CD8-positive, alpha-beta memory T cell (primary cell): ENCODE measurements at regions not wholly inside any gene's neighbourhood (a gene's known extent, or its start where the extent isn't known, plus 50 kb on each side); places are given as distances from the start of the nearest gene placed in this dataset.

Experiments used
- CTCF ChIA-PET: fragments of 350-600 bp; sonication (Branson Sonifier 250); formaldehyde crosslinking; loops from one replicate; lab custom pipeline; 2021; ENCODE audit warnings: antibody characterized with exemption; lab: Charles Lee
- POLR2A ChIA-PET: fragments of 350-600 bp; sonication (Branson Sonifier 250); formaldehyde crosslinking; loops from one replicate; lab custom pipeline; 2021; ENCODE audit warnings: antibody characterized with exemption; lab: Charles Lee
- DNase-seq, 5 donors: peaks; one replicate each; pipeline versions ENCODE4 v3.0.0 to v3.0.0-alpha.2; 2020 to 2022; ENCODE audit warnings: mixed read lengths in 1 of 5
- H3K27ac ChIP-seq: one replicate; pipeline ENCODE4 v1.7.0; 2013; ENCODE audit warnings: low read depth, mild to moderate bottlenecking, low read length, moderate library complexity
- H3K27me3 ChIP-seq: 2 replicates; pipeline ENCODE4 v1.7.0; 2013; ENCODE audit warnings: low read length, mild to moderate bottlenecking; ENCODE audit not compliant: insufficient read depth, poor library complexity, severe bottlenecking
- H3K36me3 ChIP-seq: 2 replicates; pipeline ENCODE4 v1.7.0; 2013; ENCODE audit warnings: mild to moderate bottlenecking, low read length, moderate library complexity; ENCODE audit not compliant: insufficient read depth
- H3K4me1 ChIP-seq: 2 replicates; pipeline ENCODE4 v1.7.0; 2013; ENCODE audit warnings: mild to moderate bottlenecking, low read length, moderate library complexity; ENCODE audit not compliant: insufficient read depth
- H3K4me3 ChIP-seq: 2 replicates; pipeline ENCODE4 v1.7.0; 2013; ENCODE audit warnings: mild to moderate bottlenecking, low read length
- H3K9me3 ChIP-seq: 2 replicates; pipeline ENCODE4 v1.7.0; 2013; ENCODE audit warnings: mild to moderate bottlenecking, low read length
- H3K27ac Mint-ChIP-seq, 8 donors: one replicate each; pipeline ENCODE4 v1.8.0; 2020 to 2021; ENCODE audit warnings: mixed read lengths in 8 of 8, mild to moderate bottlenecking in 6 of 8, inconsistent platforms in 3 of 8, moderate library complexity in 3 of 8
- H3K27me3 Mint-ChIP-seq, 2 donors: one replicate each; pipeline ENCODE4 v1.8.0; 2020 to 2021; ENCODE audit warnings: mixed read lengths in 2 of 2, mild to moderate bottlenecking in 1 of 2, moderate library complexity in 1 of 2
- H3K36me3 Mint-ChIP-seq, 3 donors: one replicate each; pipeline ENCODE4 v1.8.0; 2020 to 2021; ENCODE audit warnings: mixed read lengths in 3 of 3, inconsistent platforms in 1 of 3, mild to moderate bottlenecking in 1 of 3
- H3K4me1 Mint-ChIP-seq, 3 donors: one replicate each; pipeline ENCODE4 v1.8.0; 2020 to 2021; ENCODE audit warnings: mixed read lengths in 3 of 3, inconsistent platforms in 1 of 3, mild to moderate bottlenecking in 1 of 3
- H3K4me3 Mint-ChIP-seq, 7 donors: one replicate each; pipeline ENCODE4 v1.8.0; 2020 to 2021; ENCODE audit warnings: mixed read lengths in 7 of 7, mild to moderate bottlenecking in 6 of 7, moderate library complexity in 4 of 7, inconsistent platforms in 2 of 7
- H3K9me3 Mint-ChIP-seq, 5 donors: one replicate each; pipeline ENCODE4 v1.8.0; 2020 to 2022; ENCODE audit warnings: mixed read lengths in 5 of 5, mild to moderate bottlenecking in 3 of 5, moderate library complexity in 2 of 5, inconsistent platforms in 1 of 5

DNA sequence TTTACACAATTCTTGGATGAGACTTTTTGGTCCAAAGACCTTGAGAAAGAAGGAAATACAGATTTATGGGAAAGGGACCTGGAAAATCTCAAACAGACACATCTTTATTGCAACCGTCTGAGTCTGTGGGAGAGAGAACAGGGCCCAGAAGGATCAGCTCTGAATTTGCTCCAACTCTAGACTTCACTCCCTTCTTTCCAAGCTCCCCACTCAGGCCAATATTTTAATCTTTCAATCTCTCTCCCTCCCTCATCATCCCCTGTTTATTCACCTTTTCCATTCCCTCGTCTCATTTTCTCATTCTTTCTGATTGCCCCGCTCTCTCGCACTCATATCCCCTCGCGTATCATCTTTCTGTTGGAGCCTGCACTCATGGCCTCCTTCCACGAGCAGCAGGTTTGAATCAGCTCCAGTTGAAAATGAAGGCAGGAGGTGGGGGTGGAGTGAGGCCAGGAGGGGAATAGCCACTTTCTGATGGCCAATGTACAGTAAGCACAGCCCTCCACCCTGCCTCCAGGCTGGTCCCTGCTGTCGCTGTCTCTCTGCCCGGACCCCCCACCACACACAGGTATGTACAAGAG, 63.6 kb upstream of the BOC start:
- H3K4me1 ChIP-seq, result no peaks in the 10 kb centered on the region
- no peaks in the 10 kb centered on the region for H3K27me3 ChIP-seq
- H3K4me3 Mint-ChIP-seq, result no peak overlapping the region
- H3K27ac Mint-ChIP-seq, result no peak overlapping the region
- H3K27ac ChIP-seq, result no peak overlapping the region
- ChIA-PET CTCF (no interaction called here), POLR2A (no interaction called here)
- no peak overlapping the region for H3K4me3 ChIP-seq
- H3K9me3 ChIP-seq, result no peaks in the 10 kb centered on the region
- no peaks in the 10 kb centered on the region for H3K36me3 Mint-ChIP-seq
- no peak for DNase-seq
- no peaks in the 10 kb centered on the region for H3K4me1 Mint-ChIP-seq
- H3K9me3 Mint-ChIP-seq, result peaks cover 0 to 2% (median 0%) of the 10 kb centered on the region in 5 donors
- H3K36me3 ChIP-seq, result no peaks in the 10 kb centered on the region
- H3K27me3 Mint-ChIP-seq, result peaks cover 1 to 23% of the 10 kb centered on the region in 2 donors

GRCh38 chr3:113148284-113148683, 63.1 kb upstream of the BOC start:
- no peaks in the 10 kb centered on the region for H3K36me3 ChIP-seq
- POLR2A ChIA-PET, result no interaction called here
- no peaks in the 10 kb centered on the region for H3K27me3 ChIP-seq
- no peak overlapping the region for H3K4me3 Mint-ChIP-seq
- no peaks in the 10 kb centered on the region for H3K4me1 ChIP-seq
- no peaks in the 10 kb centered on the region for H3K9me3 ChIP-seq
- H3K9me3 Mint-ChIP-seq, result peaks cover 0 to 2% (median 0%) of the 10 kb centered on the region in 5 donors
- H3K4me1 Mint-ChIP-seq, result no peaks in the 10 kb centered on the region
- no peak overlapping the region for H3K4me3 ChIP-seq
- CTCF ChIA-PET, result no interaction called here
- DNase-seq, result no peak
- no peak overlapping the region for H3K27ac Mint-ChIP-seq
- H3K36me3 Mint-ChIP-seq, result no peaks in the 10 kb centered on the region
- no peak overlapping the region for H3K27ac ChIP-seq
- H3K27me3 Mint-ChIP-seq, result peaks cover 2 to 23% of the 10 kb centered on the region in 2 donors

- Mint-ChIP-seq H3K36me3 (no peaks in the 10 kb centered on the region), H3K27me3 (peaks cover 2 to 20% of the 10 kb centered on the region in 2 donors), H3K27ac (no peak overlapping the region), H3K4me1 (no peaks in the 10 kb centered on the region), H3K9me3 (no peaks in the 10 kb centered on the region), H3K4me3 (no peak overlapping the region)
- H3K36me3 ChIP-seq, result no peaks in the 10 kb centered on the region
- H3K27me3 ChIP-seq, result no peaks in the 10 kb centered on the region
- POLR2A ChIA-PET, result no interaction called here
- no peaks in the 10 kb centered on the region for H3K9me3 ChIP-seq
- DNase-seq, result no peak
- H3K4me1 ChIP-seq, result no peaks in the 10 kb centered on the region
- H3K27ac ChIP-seq, result no peak overlapping the region
- H3K4me3 ChIP-seq, result no peak overlapping the region
- CTCF ChIA-PET, result no interaction called here
Observed at GRCh38 chr3:113150250-113150649, 61.1 kb upstream of the BOC start.

- no peak for DNase-seq
- no peaks in the 10 kb centered on the region for H3K9me3 Mint-ChIP-seq
- Histone ChIP-seq H3K36me3 (no peaks in the 10 kb centered on the region), H3K4me3 (no peak overlapping the region), H3K27ac (no peak overlapping the region), H3K27me3 (no peaks in the 10 kb centered on the region), H3K4me1 (no peaks in the 10 kb centered on the region), H3K9me3 (no peaks in the 10 kb centered on the region)
- CTCF ChIA-PET, result no interaction called here
- no peak overlapping the region for H3K4me3 Mint-ChIP-seq
- H3K4me1 Mint-ChIP-seq, result no peaks in the 10 kb centered on the region
- H3K27me3 Mint-ChIP-seq, result peaks cover 5 to 12% of the 10 kb centered on the region in 2 donors
- POLR2A ChIA-PET, result no interaction called here
- H3K27ac Mint-ChIP-seq, result peak overlapping the region in 1 of 8 donors; percentile 49
- H3K36me3 Mint-ChIP-seq, result no peaks in the 10 kb centered on the region
Observed at GRCh38 chr3:113151461-113152031, 59.8 kb upstream of the BOC start.

- Histone ChIP-seq H3K4me3 (no peak overlapping the region), H3K9me3 (no peaks in the 10 kb centered on the region), H3K36me3 (no peaks in the 10 kb centered on the region), H3K27ac (no peak overlapping the region), H3K27me3 (no peaks in the 10 kb centered on the region), H3K4me1 (no peaks in the 10 kb centered on the region)
- H3K4me3 Mint-ChIP-seq, result no peak overlapping the region
- ChIA-PET CTCF (no interaction called here), POLR2A (no interaction called here)
- no peak overlapping the region for H3K27ac Mint-ChIP-seq
- H3K9me3 Mint-ChIP-seq, result no peaks in the 10 kb centered on the region
- H3K27me3 Mint-ChIP-seq, result peaks cover 4 to 11% of the 10 kb centered on the region in 2 donors
- no peaks in the 10 kb centered on the region for H3K4me1 Mint-ChIP-seq
- DNase-seq, result no peak
- no peaks in the 10 kb centered on the region for H3K36me3 Mint-ChIP-seq
Observed at GRCh38 chr3:113152849-113153248, 58.5 kb upstream of the BOC start.

DNA sequence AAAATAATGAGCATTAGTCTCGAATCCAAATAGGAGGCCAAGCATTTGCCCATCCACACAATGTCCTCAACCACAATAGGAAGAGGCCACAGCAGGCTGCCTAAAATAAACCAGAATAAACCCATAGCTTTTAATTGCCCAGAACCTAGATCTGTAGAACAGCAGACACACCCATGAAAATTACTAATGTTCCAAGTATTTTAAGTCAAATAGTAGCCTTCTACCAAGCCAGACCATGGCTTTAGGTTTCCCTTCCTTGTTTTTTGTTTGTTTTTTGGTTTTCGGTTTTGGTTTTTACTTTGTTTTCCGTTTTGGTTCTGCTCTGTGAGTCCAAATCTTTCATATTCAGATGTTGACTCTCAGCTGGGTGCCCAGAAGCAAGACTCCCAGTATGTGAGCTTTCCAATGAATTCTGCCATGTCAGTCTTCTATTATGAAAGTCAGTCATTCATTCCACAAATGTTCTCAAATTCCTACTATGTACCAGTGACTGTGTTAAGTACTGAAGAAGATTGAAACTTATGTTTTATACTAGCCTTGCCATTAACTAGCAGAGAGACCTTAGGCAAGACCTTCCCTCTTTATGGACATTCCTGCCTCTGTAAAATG, 57.8 kb upstream of the BOC start:
- H3K4me1 Mint-ChIP-seq, result no peaks in the 10 kb centered on the region
- Histone ChIP-seq H3K36me3 (no peaks in the 10 kb centered on the region), H3K4me3 (no peak overlapping the region), H3K27ac (no peak overlapping the region), H3K27me3 (no peaks in the 10 kb centered on the region), H3K4me1 (no peaks in the 10 kb centered on the region), H3K9me3 (no peaks in the 10 kb centered on the region)
- H3K4me3 Mint-ChIP-seq, result no peak overlapping the region
- CTCF ChIA-PET, result no interaction called here
- POLR2A ChIA-PET, result no interaction called here
- no peak overlapping the region for H3K27ac Mint-ChIP-seq
- peaks cover 5 to 11% of the 10 kb centered on the region in 2 donors for H3K27me3 Mint-ChIP-seq
- no peaks in the 10 kb centered on the region for H3K36me3 Mint-ChIP-seq
- DNase-seq, result no peak
- H3K9me3 Mint-ChIP-seq, result no peaks in the 10 kb centered on the region

GRCh38 chr3:113156816-113157333, 54.5 kb upstream of the BOC start:
- DNase-seq, result no peak
- H3K27ac ChIP-seq, result no peak overlapping the region
- no peaks in the 10 kb centered on the region for H3K4me1 Mint-ChIP-seq
- no peak overlapping the region for H3K4me3 Mint-ChIP-seq
- no peaks in the 10 kb centered on the region for H3K36me3 ChIP-seq
- H3K9me3 ChIP-seq, result no peaks in the 10 kb centered on the region
- no peaks in the 10 kb centered on the region for H3K27me3 ChIP-seq
- no peaks in the 10 kb centered on the region for H3K36me3 Mint-ChIP-seq
- H3K4me3 ChIP-seq, result no peak overlapping the region
- H3K27ac Mint-ChIP-seq, result no peak overlapping the region
- POLR2A ChIA-PET, result no interaction called here
- no peaks in the 10 kb centered on the region for H3K4me1 ChIP-seq
- H3K9me3 Mint-ChIP-seq, result no peaks in the 10 kb centered on the region
- CTCF ChIA-PET, result no interaction called here
- H3K27me3 Mint-ChIP-seq, result peaks cover 4 to 8% of the 10 kb centered on the region in 2 donors

DNA sequence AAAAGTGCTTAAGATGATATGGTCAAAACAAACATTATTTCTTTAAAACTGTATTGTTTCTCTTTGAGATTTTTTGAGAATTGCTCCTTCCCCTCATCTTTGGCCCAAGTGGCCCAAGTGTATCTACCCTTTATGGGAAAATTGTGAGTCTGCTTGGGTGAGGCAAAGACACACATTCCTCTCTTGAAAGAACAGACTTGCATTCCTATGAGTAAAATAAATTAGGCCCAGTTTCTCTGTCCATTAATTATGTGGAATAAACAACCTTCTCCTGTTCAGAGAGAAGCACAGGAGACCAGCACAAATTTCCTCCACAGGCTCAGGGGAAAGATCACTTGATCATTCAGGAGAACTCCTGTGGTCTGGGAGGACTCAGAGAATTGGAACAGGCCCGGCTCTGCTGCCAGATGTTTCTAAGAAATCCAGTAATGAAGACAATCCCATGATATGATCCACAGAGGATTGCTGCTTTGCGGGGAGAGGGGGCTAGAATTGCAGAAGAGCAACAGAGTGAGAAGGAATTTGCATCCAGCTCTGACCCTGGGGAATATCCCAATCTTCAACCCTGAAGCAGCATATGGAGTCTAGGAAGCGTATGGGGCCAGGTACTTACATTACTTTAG, 53.8 kb upstream of the BOC start:
- no peaks in the 10 kb centered on the region for H3K9me3 Mint-ChIP-seq
- ChIA-PET POLR2A (no interaction called here), CTCF (no interaction called here)
- H3K9me3 ChIP-seq, result no peaks in the 10 kb centered on the region
- H3K27ac ChIP-seq, result no peak overlapping the region
- H3K4me1 ChIP-seq, result no peaks in the 10 kb centered on the region
- no peaks in the 10 kb centered on the region for H3K36me3 Mint-ChIP-seq
- DNase-seq, result no peak
- H3K27me3 ChIP-seq, result no peaks in the 10 kb centered on the region
- H3K27ac Mint-ChIP-seq, result no peak overlapping the region
- H3K36me3 ChIP-seq, result no peaks in the 10 kb centered on the region
- H3K4me1 Mint-ChIP-seq, result no peaks in the 10 kb centered on the region
- H3K27me3 Mint-ChIP-seq, result peaks cover 7 to 8% of the 10 kb centered on the region in 2 donors
- H3K4me3 ChIP-seq, result no peak overlapping the region
- no peak overlapping the region for H3K4me3 Mint-ChIP-seq
